GM13977 (cell line): ENCODE measurements at regions not wholly inside any gene's neighbourhood (a gene's known extent, or its start where the extent isn't known, plus 50 kb on each side); places are given as distances from the start of the nearest gene placed in this dataset.

Experiments
- DNase-seq: peaks from one replicate; pipeline ENCODE4 v3.0.0; 2012; ENCODE audit warnings: low spot score
- CTCF ChIP-seq: IDR thresholded peaks from 2 replicates; pipeline ENCODE4 v1.5.1; 2012; ENCODE audit warnings: mild to moderate bottlenecking, control low read depth; ENCODE audit not compliant: insufficient read depth; ENCODE audit errors: extremely low read depth, missing control alignments
- in situ Hi-C: fragments of 300-500 bp; cut with MboI; formaldehyde crosslinking; loops from one replicate; pipeline ENCODE4 v1.12.0; 2022; ENCODE audit warnings: low sequenced_read_pairs, low pct_unique_long_range_greater_than_20kb, mixed read lengths, inconsistent platforms; ENCODE audit not compliant: unreplicated experiment

- TF ChIP-seq CTCF, result no peak
- in situ Hi-C loops, result no loop called here
- DNase-seq, result no peak
Measured at GRCh38 chr12:107340898-107341297, 247.5 kb upstream of the CRY1 start.

GRCh38 chr12:107344035-107344808 is 250.9 kb upstream of the CRY1 start:
- no peak for DNase-seq
- no peak for TF ChIP-seq CTCF
- in situ Hi-C loops, result no loop called here

GRCh38 chr12:107347261-107347660 is 253.9 kb upstream of the CRY1 start:
- in situ Hi-C loops, result no loop called here
- no peak for TF ChIP-seq CTCF
- DNase-seq, result no peak

GRCh38 chr12:107349008-107349747 is 255.8 kb upstream of the CRY1 start:
- DNase-seq, result no peak
- no peak for TF ChIP-seq CTCF
- in situ Hi-C loops, result no loop called here

GRCh38 chr12:107349839-107350238 is 256.5 kb upstream of the CRY1 start:
- in situ Hi-C loops, result no loop called here
- no peak for TF ChIP-seq CTCF
- no peak for DNase-seq

GRCh38 chr12:107351109-107351508 is 257.8 kb upstream of the CRY1 start:
- in situ Hi-C loops, result no loop called here
- TF ChIP-seq CTCF, result no peak
- no peak for DNase-seq
